K562 (cell line): ENCODE measurements at regions not wholly inside any gene's neighbourhood (a gene's known extent, or its start where the extent isn't known, plus 50 kb on each side); places are given as distances from the start of the nearest gene placed in this dataset.

Experiments
- ATAC-seq: fragments of 200-7000 bp; cut with Tn5 transposase; 3 replicates; pipeline ENCODE4 v1.9.1; 2020; ENCODE audit warnings: moderate library complexity
- BruUV-seq: library from RNA; stranded (reverse); fragments of 400-500 nt; replicated peaks from 2 replicates; lab custom pipeline; 2021; lab: Mats Ljungman, UMichigan
- CTCF ChIA-PET: fragments of 300-600 bp; formaldehyde crosslinking; extraction: SDS; loops from one replicate; lab custom pipeline; 2021; ENCODE audit warnings: low intra/inter-chr PET ratio; lab: Yijun Ruan, JAX
- POLR2A ChIA-PET: fragments of 300-600, 350-650 bp; sonication (Branson Sonifier 250); formaldehyde crosslinking; extraction: SDS; loops from one replicate; lab custom pipeline; 2021; ENCODE audit warnings: antibody characterized with exemption, inconsistent platforms; lab: Yijun Ruan, JAX
- DNase-seq, 4 experiments: peaks; one replicate each; pipeline versions ENCODE4 v3.0.0 to v3.0.0-alpha.2; 2011 to 2018; ENCODE audit warnings: low spot score in 3 of 4, mixed read lengths in 3 of 4; ENCODE audit errors: extremely low read depth in 1 of 4
- FAIRE-seq: peaks from 2 replicates; lab custom pipeline; 2011; peaks lifted over from hg19 to GRCh38; lab: Jason Lieb, UNC
- H2AFZ ChIP-seq: 2 replicates; pipeline ENCODE4 v1.6.0; 2011; ENCODE audit warnings: low read depth, low read length, control low read depth, inconsistent platforms
- H3K27ac ChIP-seq: fragments of 200-600 bp; 3 replicates; pipeline ENCODE4 v1.8.0; 2011; ENCODE audit warnings: low read depth, mild to moderate bottlenecking, control low read depth, inconsistent platforms, low read length, moderate library complexity, mixed read lengths; ENCODE audit errors: extremely low read depth
- H3K27me3 ChIP-seq, 2 experiments: fragments of 300-600 bp in 1 of 2; 2 replicates in 1 of 2; 3 replicates in 1 of 2; pipeline versions ENCODE4 v1.6.0 to v1.8.0; 2011; ENCODE audit warnings: inconsistent platforms in 2 of 2, low read length in 2 of 2, mild to moderate bottlenecking in 1 of 2, mixed read lengths in 1 of 2, moderate library complexity in 1 of 2; ENCODE audit not compliant: control insufficient read depth in 2 of 2, insufficient read depth in 2 of 2
- H3K36me3 ChIP-seq: fragments of 300-600 bp; 3 replicates; pipeline ENCODE4 v1.8.0; 2011; ENCODE audit warnings: mild to moderate bottlenecking, low read length, inconsistent platforms; ENCODE audit not compliant: control insufficient read depth, insufficient read depth
- H3K4me1 ChIP-seq, 2 experiments: fragments of 200-600 bp in 1 of 2; replicated peaks in 1 of 2; 2 replicates in 1 of 2; 3 replicates in 1 of 2; pipeline versions ENCODE4 v1.5.1 to v1.8.0; 2011; ENCODE audit warnings: inconsistent platforms in 2 of 2, low read length in 2 of 2, mild to moderate bottlenecking in 1 of 2, mixed read lengths in 1 of 2, moderate library complexity in 1 of 2; ENCODE audit not compliant: control insufficient read depth in 2 of 2, insufficient read depth in 2 of 2
- H3K4me2 ChIP-seq: 2 replicates; pipeline ENCODE4 v1.6.1; 2011; ENCODE audit warnings: low read length, control low read depth, inconsistent platforms, mixed read lengths; ENCODE audit not compliant: insufficient read depth
- H3K4me3 ChIP-seq: fragments of 200-600 bp; sonication (generic), shearing (Covaris generic); 2 replicates; pipeline ENCODE4 v1.5.1; 2016; ENCODE audit warnings: control low read depth, inconsistent platforms
- H3K79me2 ChIP-seq: fragments of 200-600 bp; 3 replicates; pipeline ENCODE4 v1.8.0; 2011; ENCODE audit warnings: low read length, inconsistent platforms; ENCODE audit not compliant: control insufficient read depth, insufficient read depth
- H3K9ac ChIP-seq, 2 experiments: 2 replicates each; pipeline versions ENCODE4 v1.6.0 to v1.6.1; 2011; ENCODE audit warnings: low read depth in 2 of 2, low read length in 2 of 2, control low read depth in 1 of 2, inconsistent platforms in 1 of 2, mild to moderate bottlenecking in 1 of 2, mixed read lengths in 1 of 2; ENCODE audit not compliant: insufficient read depth in 1 of 2
- H3K9me1 ChIP-seq: one replicate; pipeline ENCODE4 v1.6.0; 2011; ENCODE audit warnings: inconsistent platforms, mild to moderate bottlenecking, low read length, moderate library complexity; ENCODE audit not compliant: control insufficient read depth, insufficient read depth
- H3K9me3 ChIP-seq: replicated peaks from 2 replicates; pipeline ENCODE4 v1.5.1; 2011; ENCODE audit warnings: low read depth, low read length, inconsistent platforms; ENCODE audit not compliant: control insufficient read depth, insufficient read depth
- H4K20me1 ChIP-seq: replicated peaks from 2 replicates; pipeline ENCODE4 v1.6.1; 2011; ENCODE audit warnings: low read length, inconsistent platforms, mixed read lengths; ENCODE audit not compliant: control insufficient read depth, insufficient read depth
- AFF1 ChIP-seq, 2 experiments: fragments of 450-650 bp; IDR thresholded peaks; 2 replicates each; pipeline ENCODE4 v1.6.1; 2018; ENCODE audit warnings: mild to moderate bottlenecking in 2 of 2, low read depth in 1 of 2; ENCODE audit not compliant: partially characterized antibody in 2 of 2
- CREBBP ChIP-seq: IDR thresholded peaks from one replicate; pipeline ENCODE4 v1.6.1; 2012; ENCODE audit warnings: low read depth, mild to moderate bottlenecking, control low read depth, inconsistent platforms, low read length
- MYBL2 ChIP-seq, 2 experiments: fragments of 450-650 bp in 1 of 2; sonication (generic) in 1 of 2; formaldehyde crosslinking in 1 of 2; IDR thresholded peaks; 2 replicates each; pipeline versions ENCODE4 v1.6.1 to v1.8.1; 2017 to 2022; ENCODE audit warnings: borderline replicate concordance in 1 of 2, inconsistent platforms in 1 of 2, low read depth in 1 of 2, mild to moderate bottlenecking in 1 of 2, missing genetic modification reagents in 1 of 2, moderate library complexity in 1 of 2
- NCOA2 ChIP-seq, 2 experiments: fragments of 450-650 bp; IDR thresholded peaks; 2 replicates each; pipeline ENCODE4 v1.6.1; 2018; ENCODE audit warnings: mild to moderate bottlenecking in 2 of 2, moderate library complexity in 1 of 2; ENCODE audit not compliant: partially characterized antibody in 2 of 2
- SUPT5H ChIP-seq: fragments of 450-650 bp; IDR thresholded peaks from 2 replicates; pipeline ENCODE4 v1.6.1; 2016
- WGBS: fragments of 100-300 bp; shearing (Covaris generic); methylation state at CpG from one replicate; pipeline ENCODE4 v1.1.6; 2016; ENCODE audit warnings: low coverage, mixed read lengths; ENCODE audit not compliant: insufficient coverage; ENCODE audit errors: missing lambda C conversion rate; 5-methylcytosine and 5-hydroxymethylcytosine counted together
- in situ Hi-C: fragments of 300-500 bp; cut with MboI; formaldehyde crosslinking; loops from 4 replicates; pipeline ENCODE4 v1.15.0; 2018; ENCODE audit warnings: inconsistent platforms, mixed read lengths
- intact Hi-C: fragments of 100-400 bp; cut with micrococcal nuclease; formaldehyde crosslinking; loops from 2 replicates; pipeline ENCODE4 v1.14.2; 2022

- TF ChIP-seq AFF1 (IDR thresholded peaks at IDR 0.05; ENCODE audit: low read depth in 1 of 2, partially characterized antibody in 2 of 2) = no peak
These were observed 296.0 kb upstream of the RNF32 start (continued) for GRCh38 chr7:156344595-156344994.

GRCh38 chr7:156334636-156335035 is 305.9 kb upstream of the RNF32 start:
- no peak overlapping the region for H2AFZ ChIP-seq
- H3K79me2 ChIP-seq = no peaks in the 10 kb centered on the region
- ATAC-seq (no peak), FAIRE-seq (no peak), DNase-seq (no peak)
- peaks cover 0 to 12% of the 10 kb centered on the region in 2 experiments; a peak in 1 of 5 replicates for H3K27me3 ChIP-seq
- H3K4me3 ChIP-seq = no peak overlapping the region
- no peaks in the 10 kb centered on the region for H3K9me1 ChIP-seq
- intact Hi-C loops = no loop called here
- no peak overlapping the region for H3K9ac ChIP-seq
- in situ Hi-C loops = no loop called here
- H3K4me2 ChIP-seq = no peak overlapping the region
- H3K4me1 ChIP-seq = no peaks in the 10 kb centered on the region
- WGBS = 1% methylated on average over 5 of the region's 5 CpGs
- H3K9me3 ChIP-seq = no peaks in the 10 kb centered on the region; the same call in 1 of the 2 replicates
- TF ChIP-seq CREBBP = no peak
- TF ChIP-seq MYBL2 (IDR thresholded peaks at IDR 0.05; ENCODE audit: low read depth) = no peak
- TF ChIP-seq MYBL2 (CRISPR knock-in tag; IDR thresholded peaks at IDR 0.05; ENCODE audit: borderline replicate concordance) = no peak
- no peak for TF ChIP-seq NCOA2 (IDR thresholded peaks at IDR 0.05; ENCODE audit: partially characterized antibody in 2 of 2)
- TF ChIP-seq SUPT5H = no peak
- H4K20me1 ChIP-seq = no peaks in the 10 kb centered on the region
- no TSS peak for BruUV-seq
- POLR2A ChIA-PET = no interaction called here
- CTCF ChIA-PET = no interaction called here
- H3K27ac ChIP-seq = no peak overlapping the region
- no peaks in the 10 kb centered on the region for H3K36me3 ChIP-seq
